ENCODE measurements at regions not wholly inside any gene's neighbourhood (a gene's known extent, or its start where the extent isn't known, plus 50 kb on each side); places are given as distances from the start of the nearest gene placed in this dataset.

DNA sequence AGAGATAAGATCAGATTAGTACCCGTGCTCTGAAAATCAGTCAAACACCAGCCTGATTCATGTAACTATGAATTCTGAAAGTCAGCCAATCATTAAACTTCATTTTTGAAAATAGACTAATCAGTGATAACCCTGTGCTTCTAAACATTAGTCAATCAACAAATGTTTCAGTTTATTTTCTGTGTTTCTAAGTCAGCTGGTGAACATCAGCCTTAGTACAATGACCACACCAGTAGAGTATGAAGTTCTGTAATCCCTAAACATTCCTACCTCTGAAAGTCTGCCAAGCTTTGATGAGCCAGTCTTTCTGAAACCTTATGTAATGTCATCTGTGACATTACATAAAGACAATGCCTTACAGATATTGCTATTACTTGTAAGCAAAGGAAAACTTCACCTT is 807.4 kb upstream of the CRIM1 start:
- H3K36me3 ChIP-seq (ENCODE audit: control insufficient read depth, insufficient read depth, low read length) = no peaks in the 10 kb centered on the region
- ATAC-seq (ENCODE audit: low read depth in 2 of 2) (no peak), DNase-seq (no peak)
- Mint-ChIP-seq H3K36me3 (no peaks in the 10 kb centered on the region), H3K4me1 (no peaks in the 10 kb centered on the region), H3K27me3 (no peaks in the 10 kb centered on the region), H3K4me3 (no peak overlapping the region), H3K9me3 (peaks cover 0 to 2% (median 0%) of the 10 kb centered on the region in 7 donors), H3K27ac (no peak overlapping the region)
- H3K9me3 ChIP-seq (ENCODE audit: control insufficient read depth in 2 of 2, low read length in 2 of 2) = no peaks in the 10 kb centered on the region
- H3K27me3 ChIP-seq (ENCODE audit: control insufficient read depth, insufficient read depth, low read length) = no peaks in the 10 kb centered on the region
- no peak overlapping the region for H3K27ac ChIP-seq (ENCODE audit: insufficient read depth, low read length, poor library complexity, severe bottlenecking)
- H3K4me3 ChIP-seq (ENCODE audit: low read depth, low read length) = no peak overlapping the region
- H3K4me1 ChIP-seq (ENCODE audit: control insufficient read depth, insufficient read depth, low read length, poor library complexity, severe bottlenecking) = no peaks in the 10 kb centered on the region

GRCh38 chr2:35545301-35545700 is 810.3 kb upstream of the CRIM1 start:
- ATAC-seq (ENCODE audit: low read depth in 2 of 2) = no peak
- Histone ChIP-seq H3K9me3 (ENCODE audit: control insufficient read depth in 2 of 2, low read length in 2 of 2) (no peaks in the 10 kb centered on the region), H3K4me1 (ENCODE audit: control insufficient read depth, insufficient read depth, low read length, poor library complexity, severe bottlenecking) (no peaks in the 10 kb centered on the region), H3K36me3 (ENCODE audit: control insufficient read depth, insufficient read depth, low read length) (no peaks in the 10 kb centered on the region), H3K27ac (ENCODE audit: insufficient read depth, low read length, poor library complexity, severe bottlenecking) (no peak overlapping the region), H3K27me3 (ENCODE audit: control insufficient read depth, insufficient read depth, low read length) (no peaks in the 10 kb centered on the region), H3K4me3 (ENCODE audit: low read depth, low read length) (no peak overlapping the region)
- H3K4me1 Mint-ChIP-seq = no peaks in the 10 kb centered on the region
- no peak for DNase-seq
- H3K27me3 Mint-ChIP-seq = no peaks in the 10 kb centered on the region
- H3K9me3 Mint-ChIP-seq = peaks cover 0 to 1% (median 0%) of the 10 kb centered on the region in 7 donors
- H3K27ac Mint-ChIP-seq = no peak overlapping the region
- H3K4me3 Mint-ChIP-seq = no peak overlapping the region
- H3K36me3 Mint-ChIP-seq = no peaks in the 10 kb centered on the region

GRCh38 chr2:35538796-35539195 is 816.8 kb upstream of the CRIM1 start:
- Histone ChIP-seq H3K4me1 (ENCODE audit: control insufficient read depth, insufficient read depth, low read length, poor library complexity, severe bottlenecking) (no peaks in the 10 kb centered on the region), H3K9me3 (ENCODE audit: control insufficient read depth in 2 of 2, low read length in 2 of 2) (no peaks in the 10 kb centered on the region), H3K4me3 (ENCODE audit: low read depth, low read length) (no peak overlapping the region), H3K27me3 (ENCODE audit: control insufficient read depth, insufficient read depth, low read length) (no peaks in the 10 kb centered on the region), H3K27ac (ENCODE audit: insufficient read depth, low read length, poor library complexity, severe bottlenecking) (no peak overlapping the region), H3K36me3 (ENCODE audit: control insufficient read depth, insufficient read depth, low read length) (no peaks in the 10 kb centered on the region)
- H3K4me1 Mint-ChIP-seq = no peaks in the 10 kb centered on the region
- H3K4me3 Mint-ChIP-seq = no peak overlapping the region
- no peaks in the 10 kb centered on the region for H3K36me3 Mint-ChIP-seq
- no peak overlapping the region for H3K27ac Mint-ChIP-seq
- no peaks in the 10 kb centered on the region for H3K27me3 Mint-ChIP-seq
- peaks cover 0 to 6% (median 2%) of the 10 kb centered on the region in 7 donors for H3K9me3 Mint-ChIP-seq
- no peak for DNase-seq
- no peak for ATAC-seq (ENCODE audit: low read depth in 2 of 2)

DNA sequence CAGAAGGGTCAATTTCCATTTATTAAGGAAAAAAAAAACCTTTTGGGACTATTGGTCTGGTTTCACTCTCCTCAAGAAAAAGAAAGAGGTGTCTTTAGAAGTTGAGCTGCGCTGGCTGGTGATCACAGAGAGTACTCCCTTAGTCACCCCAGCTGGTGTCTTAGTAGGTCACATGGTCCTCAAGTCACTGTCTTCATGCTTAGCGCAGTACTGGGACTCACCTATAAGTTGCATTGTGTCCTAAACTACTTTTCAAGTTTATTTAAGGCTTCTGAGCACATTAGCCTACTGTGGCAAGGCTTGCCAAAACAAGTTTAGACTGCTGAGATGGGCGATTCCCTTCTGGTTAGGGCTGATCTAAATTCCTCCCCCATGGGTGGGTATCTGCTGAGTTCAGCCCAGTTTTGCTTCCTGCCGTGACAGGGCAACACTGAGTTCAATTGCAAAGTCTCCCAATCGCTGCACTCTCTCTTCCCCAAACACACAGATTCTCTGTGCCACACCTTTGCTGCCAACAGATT is 824.9 kb upstream of the CRIM1 start:
- H3K27me3 Mint-ChIP-seq = no peaks in the 10 kb centered on the region
- no peak overlapping the region for H3K4me3 ChIP-seq (ENCODE audit: low read depth, low read length)
- no peaks in the 10 kb centered on the region for H3K4me1 Mint-ChIP-seq
- DNase-seq = no peak
- no peaks in the 10 kb centered on the region for H3K4me1 ChIP-seq (ENCODE audit: control insufficient read depth, insufficient read depth, low read length, poor library complexity, severe bottlenecking)
- peaks cover 0 to 10% of the 10 kb centered on the region in 2 experiments for H3K9me3 ChIP-seq (ENCODE audit: control insufficient read depth in 2 of 2, low read length in 2 of 2)
- no peak overlapping the region for H3K27ac ChIP-seq (ENCODE audit: insufficient read depth, low read length, poor library complexity, severe bottlenecking)
- no peak for ATAC-seq (ENCODE audit: low read depth in 2 of 2)
- H3K9me3 Mint-ChIP-seq = peaks cover 0 to 14% (median 6%) of the 10 kb centered on the region in 7 donors
- H3K27ac Mint-ChIP-seq = no peak overlapping the region
- H3K36me3 Mint-ChIP-seq = no peaks in the 10 kb centered on the region
- H3K36me3 ChIP-seq (ENCODE audit: control insufficient read depth, insufficient read depth, low read length) = no peaks in the 10 kb centered on the region
- H3K27me3 ChIP-seq (ENCODE audit: control insufficient read depth, insufficient read depth, low read length) = no peaks in the 10 kb centered on the region
- no peak overlapping the region for H3K4me3 Mint-ChIP-seq

DNA sequence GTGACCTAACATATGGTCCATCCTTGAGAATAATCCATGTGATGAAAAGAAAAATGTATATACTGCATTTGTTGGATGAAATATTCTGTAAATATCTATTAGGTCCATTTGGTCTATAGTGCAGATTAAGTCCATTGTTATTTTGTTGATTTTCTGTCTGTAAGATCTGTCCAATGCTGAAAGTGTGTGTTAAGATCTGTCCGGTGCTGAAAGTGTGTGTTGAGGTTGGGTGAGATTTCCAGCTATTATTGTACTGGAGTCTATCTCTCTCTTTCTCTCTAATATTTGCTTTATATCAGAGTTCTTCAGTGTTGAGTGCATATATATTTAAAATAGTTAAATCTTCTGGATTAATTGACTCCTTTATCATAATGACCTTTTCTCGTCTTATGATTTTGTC is 828.8 kb upstream of the CRIM1 start:
- no peak for ATAC-seq (ENCODE audit: low read depth in 2 of 2)

DNA sequence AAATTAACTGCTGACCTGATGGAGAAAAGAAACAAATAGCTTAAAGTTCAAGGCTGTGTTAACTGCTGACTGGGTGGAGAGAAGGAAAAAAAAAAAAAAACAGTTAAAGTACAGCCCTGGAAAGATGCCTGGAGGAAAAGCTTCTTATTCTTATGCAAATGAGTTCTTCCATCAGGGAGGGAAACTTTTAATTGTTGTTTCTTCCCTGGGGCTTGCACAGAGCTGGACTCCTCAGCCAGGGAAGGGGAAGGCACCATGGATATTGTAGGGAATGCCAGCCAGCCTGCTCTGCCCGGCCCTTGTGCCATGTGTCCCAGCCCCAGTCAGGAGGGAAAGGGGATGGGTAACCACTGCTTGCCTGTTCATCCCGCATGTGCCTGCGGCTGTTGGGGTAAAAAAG is 833.1 kb upstream of the CRIM1 start:
- no peaks in the 10 kb centered on the region for H3K36me3 Mint-ChIP-seq
- ATAC-seq (ENCODE audit: low read depth in 2 of 2) = no peak
- Histone ChIP-seq H3K4me1 (ENCODE audit: control insufficient read depth, insufficient read depth, low read length, poor library complexity, severe bottlenecking) (no peaks in the 10 kb centered on the region), H3K27me3 (ENCODE audit: control insufficient read depth, insufficient read depth, low read length) (no peaks in the 10 kb centered on the region), H3K27ac (ENCODE audit: insufficient read depth, low read length, poor library complexity, severe bottlenecking) (no peak overlapping the region), H3K36me3 (ENCODE audit: control insufficient read depth, insufficient read depth, low read length) (no peaks in the 10 kb centered on the region), H3K9me3 (ENCODE audit: control insufficient read depth in 2 of 2, low read length in 2 of 2) (no peaks in the 10 kb centered on the region), H3K4me3 (ENCODE audit: low read depth, low read length) (no peak overlapping the region)
- no peaks in the 10 kb centered on the region for H3K4me1 Mint-ChIP-seq
- no peak for DNase-seq
- no peaks in the 10 kb centered on the region for H3K27me3 Mint-ChIP-seq
- peaks cover 0 to 6% (median 3%) of the 10 kb centered on the region in 7 donors for H3K9me3 Mint-ChIP-seq
- H3K27ac Mint-ChIP-seq = no peak overlapping the region
- H3K4me3 Mint-ChIP-seq = no peak overlapping the region

More for the DNA sequence above, 828.8 kb upstream of the CRIM1 start:
- peaks cover 0 to 14% (median 6%) of the 10 kb centered on the region in 7 donors for H3K9me3 Mint-ChIP-seq
- Histone ChIP-seq H3K4me3 (ENCODE audit: low read depth, low read length) (no peak overlapping the region), H3K27me3 (ENCODE audit: control insufficient read depth, insufficient read depth, low read length) (no peaks in the 10 kb centered on the region), H3K36me3 (ENCODE audit: control insufficient read depth, insufficient read depth, low read length) (no peaks in the 10 kb centered on the region), H3K27ac (ENCODE audit: insufficient read depth, low read length, poor library complexity, severe bottlenecking) (no peak overlapping the region), H3K9me3 (ENCODE audit: control insufficient read depth in 2 of 2, low read length in 2 of 2) (peaks cover 0 to 10% of the 10 kb centered on the region in 2 experiments), H3K4me1 (ENCODE audit: control insufficient read depth, insufficient read depth, low read length, poor library complexity, severe bottlenecking) (no peaks in the 10 kb centered on the region)
- DNase-seq = no peak
- H3K36me3 Mint-ChIP-seq = no peaks in the 10 kb centered on the region
- no peak overlapping the region for H3K4me3 Mint-ChIP-seq
- no peaks in the 10 kb centered on the region for H3K27me3 Mint-ChIP-seq
- H3K4me1 Mint-ChIP-seq = no peaks in the 10 kb centered on the region
- no peak overlapping the region for H3K27ac Mint-ChIP-seq

DNA sequence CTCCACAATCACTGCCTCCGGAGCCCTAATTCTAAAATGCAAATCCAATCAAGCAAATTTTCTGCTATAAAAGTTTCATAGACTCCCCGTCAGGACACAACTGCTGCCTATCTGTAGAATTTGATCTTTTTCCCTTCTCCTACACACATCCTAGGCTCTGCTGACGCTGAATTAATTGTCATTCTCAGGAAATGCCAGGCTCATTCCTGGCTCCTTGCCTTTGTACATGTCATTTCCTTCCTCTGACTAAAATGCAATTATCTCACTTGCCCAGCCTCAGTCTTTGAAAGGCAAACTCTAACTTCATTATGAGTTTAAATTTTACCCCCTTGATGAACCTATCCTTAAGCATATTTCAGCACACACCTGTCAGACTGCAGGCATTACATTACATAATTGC is 844.9 kb upstream of the CRIM1 start:
- Histone ChIP-seq H3K4me3 (ENCODE audit: low read depth, low read length) (no peak overlapping the region), H3K4me1 (ENCODE audit: control insufficient read depth, insufficient read depth, low read length, poor library complexity, severe bottlenecking) (no peaks in the 10 kb centered on the region), H3K9me3 (ENCODE audit: control insufficient read depth in 2 of 2, low read length in 2 of 2) (no peaks in the 10 kb centered on the region), H3K27me3 (ENCODE audit: control insufficient read depth, insufficient read depth, low read length) (no peaks in the 10 kb centered on the region), H3K36me3 (ENCODE audit: control insufficient read depth, insufficient read depth, low read length) (no peaks in the 10 kb centered on the region), H3K27ac (ENCODE audit: insufficient read depth, low read length, poor library complexity, severe bottlenecking) (no peak overlapping the region)
- H3K4me1 Mint-ChIP-seq = no peaks in the 10 kb centered on the region
- H3K4me3 Mint-ChIP-seq = no peak overlapping the region
- no peaks in the 10 kb centered on the region for H3K27me3 Mint-ChIP-seq
- no peak overlapping the region for H3K27ac Mint-ChIP-seq
- H3K36me3 Mint-ChIP-seq = no peaks in the 10 kb centered on the region
- ATAC-seq (ENCODE audit: low read depth in 2 of 2) = no peak
- peaks cover 0 to 9% (median 4%) of the 10 kb centered on the region in 7 donors for H3K9me3 Mint-ChIP-seq
- DNase-seq = no peak

DNA sequence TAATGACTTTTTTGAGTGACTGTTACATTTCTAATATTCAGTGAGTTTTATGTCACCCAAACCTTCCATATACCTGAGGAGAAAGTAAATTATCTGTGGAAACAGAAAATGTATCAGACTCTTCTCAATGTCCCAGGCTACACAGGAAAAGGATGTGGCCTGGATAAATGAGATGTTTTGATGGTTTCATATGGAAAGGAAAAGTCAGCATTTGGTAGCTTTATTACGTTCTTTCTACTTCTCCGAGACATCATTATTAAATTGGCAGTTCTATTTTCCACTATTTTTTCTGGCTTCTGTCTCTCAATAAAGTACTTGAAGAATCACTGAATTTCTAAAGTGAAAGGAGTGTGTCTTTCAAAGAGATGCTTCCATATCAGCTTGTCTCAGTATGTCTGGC is 847.0 kb upstream of the CRIM1 start:
- no peaks in the 10 kb centered on the region for H3K4me1 ChIP-seq (ENCODE audit: control insufficient read depth, insufficient read depth, low read length, poor library complexity, severe bottlenecking)
- H3K4me3 Mint-ChIP-seq = no peak overlapping the region
- no peaks in the 10 kb centered on the region for H3K27me3 Mint-ChIP-seq

More for the DNA sequence above, 847.0 kb upstream of the CRIM1 start:
- Mint-ChIP-seq H3K9me3 (peaks cover 0 to 9% (median 3%) of the 10 kb centered on the region in 7 donors), H3K4me1 (no peaks in the 10 kb centered on the region), H3K36me3 (no peaks in the 10 kb centered on the region), H3K27ac (no peak overlapping the region)
- Histone ChIP-seq H3K27ac (ENCODE audit: insufficient read depth, low read length, poor library complexity, severe bottlenecking) (no peak overlapping the region), H3K9me3 (ENCODE audit: control insufficient read depth in 2 of 2, low read length in 2 of 2) (no peaks in the 10 kb centered on the region), H3K27me3 (ENCODE audit: control insufficient read depth, insufficient read depth, low read length) (no peaks in the 10 kb centered on the region), H3K4me3 (ENCODE audit: low read depth, low read length) (no peak overlapping the region), H3K36me3 (ENCODE audit: control insufficient read depth, insufficient read depth, low read length) (no peaks in the 10 kb centered on the region)
- ATAC-seq (ENCODE audit: low read depth in 2 of 2) (no peak), DNase-seq (no peak)

Data from CD4-positive, CD25-positive, alpha-beta regulatory T cell (primary cell).